Putamen (tissue), 1 donor: ENCODE measurements at regions not wholly inside any gene's neighbourhood (a gene's known extent, or its start where the extent isn't known, plus 50 kb on each side); places are given as distances from the start of the nearest gene placed in this dataset.
"Not testable (repeated sequence)": the region's sequence is repeated elsewhere in the genome, so short reads cannot be mapped to it uniquely, and the experiment has no call there.

ENCODE experiments used
- DNase-seq: peaks from one replicate; pipeline ENCODE4 v3.0.0-alpha.2; 2016; ENCODE audit warnings: low spot score

GRCh38 chr9:103242025-103242424 lies 246.9 kb downstream of the CYLC2 start:
- DNase-seq: no peak

GRCh38 chr9:103242486-103242885 lies 247.4 kb downstream of the CYLC2 start:
- no peak for DNase-seq

- DNase-seq: no peak
Measured at GRCh38 chr9:103243553-103243952, 248.4 kb downstream of the CYLC2 start.

- DNase-seq: no peak
Measured at GRCh38 chr9:103245369-103245768, 250.2 kb downstream of the CYLC2 start.

GRCh38 chr9:103261951-103262350 lies 266.8 kb downstream of the CYLC2 start:
- no peak for DNase-seq

- no peak for DNase-seq
Measured at GRCh38 chr9:103266064-103266463, 270.9 kb downstream of the CYLC2 start.

- no peak for DNase-seq
Measured at GRCh38 chr9:103277240-103277639, 282.1 kb downstream of the CYLC2 start.

GRCh38 chr9:103281126-103281525 lies 286.0 kb downstream of the CYLC2 start:
- DNase-seq: no peak

- no peak for DNase-seq
Measured at GRCh38 chr9:103287361-103287760, 292.2 kb downstream of the CYLC2 start.

- DNase-seq: no peak
Measured at GRCh38 chr9:103296189-103296588, 301.1 kb downstream of the CYLC2 start.

- DNase-seq: no peak
Measured at GRCh38 chr9:103301051-103301450, 305.9 kb downstream of the CYLC2 start.

GRCh38 chr9:103304797-103305196 lies 309.7 kb downstream of the CYLC2 start:
- no peak for DNase-seq

GRCh38 chr9:103319979-103320378 lies 324.8 kb downstream of the CYLC2 start:
- DNase-seq: no peak

GRCh38 chr9:103323699-103324098 lies 328.6 kb downstream of the CYLC2 start:
- DNase-seq: no peak

- DNase-seq: no peak
Measured at GRCh38 chr9:103335461-103335860, 340.3 kb downstream of the CYLC2 start.

GRCh38 chr9:103355000-103355399 lies 359.9 kb downstream of the CYLC2 start:
- DNase-seq: no peak

GRCh38 chr9:103357980-103358379 lies 362.8 kb downstream of the CYLC2 start:
- not testable (repeated sequence) for DNase-seq

GRCh38 chr9:103361906-103362305 lies 366.8 kb downstream of the CYLC2 start:
- DNase-seq: no peak

GRCh38 chr9:103362986-103363385 lies 367.9 kb downstream of the CYLC2 start:
- no peak for DNase-seq

- DNase-seq: no peak
Measured at GRCh38 chr9:103364753-103365152, 369.6 kb downstream of the CYLC2 start.

- DNase-seq: no peak
Measured at GRCh38 chr9:103371152-103371551, 376.0 kb downstream of the CYLC2 start.

GRCh38 chr9:103372828-103373227 lies 377.7 kb downstream of the CYLC2 start:
- no peak for DNase-seq

- DNase-seq: no peak
Measured at GRCh38 chr9:103377667-103378066, 382.5 kb downstream of the CYLC2 start.

- DNase-seq: peak; percentile 28
Measured at GRCh38 chr9:103397868-103398600, 402.9 kb downstream of the CYLC2 start.
